Choroid plexus epithelial cell (primary cell): ENCODE measurements at regions not wholly inside any gene's neighbourhood (a gene's known extent, or its start where the extent isn't known, plus 50 kb on each side); places are given as distances from the start of the nearest gene placed in this dataset.

ENCODE experiments used
- DNase-seq: peaks from one replicate; pipeline ENCODE4 v3.0.0-alpha.2; 2010; ENCODE audit warnings: low read depth
- H3K4me3 ChIP-seq: 2 replicates; pipeline ENCODE4 v1.5.1; 2011; ENCODE audit warnings: low read depth, mild to moderate bottlenecking, control low read depth, low read length, moderate library complexity
- CTCF ChIP-seq: conservative IDR thresholded peaks from 2 replicates; pipeline ENCODE4 v1.5.1; 2011; ENCODE audit warnings: low read depth, mild to moderate bottlenecking, control low read depth, inconsistent platforms, low read length, moderate library complexity

- DNase-seq: no peak
- no peak for TF ChIP-seq CTCF
- H3K4me3 ChIP-seq: no peak overlapping the region
These were observed 210.7 kb downstream of the URI1 start for GRCh38 chr19:30152510-30153291.

- no peak overlapping the region for H3K4me3 ChIP-seq
- no peak for TF ChIP-seq CTCF
- DNase-seq: no peak
These were observed 211.5 kb downstream of the URI1 start for GRCh38 chr19:30153326-30154210.

GRCh38 chr19:30154410-30154809 lies 212.4 kb downstream of the URI1 start:
- H3K4me3 ChIP-seq: no peak overlapping the region
- no peak for DNase-seq
- TF ChIP-seq CTCF: no peak

GRCh38 chr19:30155381-30156200 lies 213.6 kb downstream of the URI1 start:
- no peak overlapping the region for H3K4me3 ChIP-seq
- no peak for DNase-seq
- no peak for TF ChIP-seq CTCF

- no peak for DNase-seq
- TF ChIP-seq CTCF: no peak
- no peak overlapping the region for H3K4me3 ChIP-seq
These were observed 214.6 kb downstream of the URI1 start for GRCh38 chr19:30156646-30157045.

- DNase-seq: no peak
These were observed 213.9 kb upstream of the ZNF536 start for GRCh38 chr19:30158067-30158892.

More at GRCh38 chr19:30158067-30158892, 213.9 kb upstream of the ZNF536 start:
- no peak overlapping the region for H3K4me3 ChIP-seq
- TF ChIP-seq CTCF: no peak
